GM23248 (cell line): ENCODE measurements at regions not wholly inside any gene's neighbourhood (a gene's known extent, or its start where the extent isn't known, plus 50 kb on each side); places are given as distances from the start of the nearest gene placed in this dataset.

Experiments used
- DNase-seq: peaks from one replicate; pipeline ENCODE4 v3.0.0-alpha.2; 2015
- H2AFZ ChIP-seq: fragments of 200-600 bp; sonication (generic); 2 replicates; pipeline ENCODE4 v1.6.1; 2016; ENCODE audit warnings: antibody characterized with exemption
- H3F3A ChIP-seq: fragments of 200-600 bp; sonication (generic); 2 replicates; pipeline ENCODE4 v1.6.1; 2016; ENCODE audit warnings: mild to moderate bottlenecking, antibody characterized with exemption, mixed run types; ENCODE audit not compliant: insufficient read depth
- H3K27ac ChIP-seq: fragments of 200-600 bp; sonication (generic); 2 replicates; pipeline ENCODE4 v1.5.1; 2016; ENCODE audit warnings: mild to moderate bottlenecking
- H3K27me3 ChIP-seq: fragments of 200-600 bp; sonication (generic); replicated peaks from 2 replicates; pipeline ENCODE4 v1.6.1; 2016; ENCODE audit warnings: mild to moderate bottlenecking; ENCODE audit not compliant: insufficient read depth
- H3K36me3 ChIP-seq: fragments of 200-600 bp; sonication (generic); 2 replicates; pipeline ENCODE4 v1.6.1; 2016; ENCODE audit warnings: low read depth, mild to moderate bottlenecking
- H3K4me1 ChIP-seq: fragments of 200-600 bp; sonication (generic); 2 replicates; pipeline ENCODE4 v1.6.1; 2016; ENCODE audit warnings: mild to moderate bottlenecking; ENCODE audit not compliant: insufficient read depth
- H3K4me2 ChIP-seq: fragments of 200-600 bp; sonication (generic); one replicate; pipeline ENCODE4 v1.6.1; 2016; ENCODE audit warnings: mild to moderate bottlenecking; ENCODE audit not compliant: unreplicated experiment
- H3K4me3 ChIP-seq: fragments of 200-600 bp; sonication (generic); 2 replicates; pipeline ENCODE4 v1.5.1; 2016; ENCODE audit warnings: mild to moderate bottlenecking
- H3K79me2 ChIP-seq: fragments of 200-600 bp; sonication (generic); 2 replicates; pipeline ENCODE4 v1.6.1; 2016; ENCODE audit warnings: mild to moderate bottlenecking; ENCODE audit not compliant: insufficient read depth
- H3K9ac ChIP-seq: fragments of 200-600 bp; sonication (generic); 2 replicates; pipeline ENCODE4 v1.6.1; 2016; ENCODE audit warnings: mild to moderate bottlenecking
- H3K9me2 ChIP-seq: fragments of 200-600 bp; sonication (generic); 2 replicates; pipeline ENCODE4 v1.6.1; 2016; ENCODE audit warnings: mixed run types, mild to moderate bottlenecking, moderate library complexity; ENCODE audit not compliant: insufficient read depth
- H3K9me3 ChIP-seq: fragments of 200-600 bp; sonication (generic); one replicate; pipeline ENCODE4 v1.6.1; 2017; ENCODE audit warnings: low read depth
- H4K20me1 ChIP-seq: fragments of 200-600 bp; sonication (generic); 2 replicates; pipeline ENCODE4 v1.6.0; 2016; ENCODE audit not compliant: insufficient read depth
- EZH2 ChIP-seq: fragments of 200-600 bp; sonication (generic); IDR thresholded peaks from 2 replicates; pipeline ENCODE4 v1.6.1; 2018; ENCODE audit warnings: antibody characterized with exemption, mild to moderate bottlenecking; ENCODE audit not compliant: insufficient read depth, poor library complexity, severe bottlenecking
- EZH2phosphoT487 ChIP-seq: fragments of 200-600 bp; sonication (generic); IDR thresholded peaks from 2 replicates; pipeline ENCODE4 v1.6.1; 2018; ENCODE audit warnings: antibody characterized with exemption, moderate library complexity, mild to moderate bottlenecking, low read depth; ENCODE audit not compliant: insufficient read depth
- WGBS, 2 experiments: methylation state at CpG; one replicate each; pipeline ENCODE4 v1.1.6; 2015 to 2017; ENCODE audit warnings: low lambda C conversion rate in 2 of 2, low coverage in 1 of 2; ENCODE audit errors: missing lambda C conversion rate in 2 of 2; 5-methylcytosine and 5-hydroxymethylcytosine counted together
- in situ Hi-C: fragments of 300-500 bp; cut with MboI; formaldehyde crosslinking; loops from 2 replicates; pipeline ENCODE4 v1.15.0; 2020

DNA sequence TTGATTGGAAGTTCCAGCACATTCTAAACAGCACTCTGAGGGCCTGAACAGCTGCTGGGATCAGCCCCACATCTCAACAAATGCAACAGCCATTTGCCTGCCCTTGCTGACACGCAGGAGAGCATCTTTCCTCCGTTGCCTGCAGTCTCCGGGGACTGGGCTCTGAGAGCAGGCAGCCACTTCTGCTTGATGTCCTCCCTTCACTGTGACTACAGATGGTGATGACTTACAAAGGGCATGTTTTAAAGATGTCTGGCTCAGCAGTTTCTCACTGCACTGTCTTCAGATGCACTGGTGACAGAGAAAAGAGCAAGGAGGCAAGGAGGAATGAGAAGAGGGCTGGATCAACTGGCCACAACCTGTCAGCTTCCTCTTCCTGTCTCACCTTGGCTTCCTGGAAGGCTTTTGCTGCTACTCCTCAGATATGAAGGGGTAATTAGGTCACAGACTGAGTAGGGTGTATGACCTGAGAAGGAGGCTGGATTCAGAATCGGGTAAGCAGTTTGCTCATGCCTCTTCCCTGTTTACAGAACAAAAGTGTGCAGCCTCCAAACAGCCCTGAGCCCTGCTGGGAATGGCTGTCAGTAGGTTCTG is 143.5 kb upstream of the GHITM start:
- Histone ChIP-seq H2AFZ (no peak overlapping the region), H3K4me2 (no peak overlapping the region), H3K4me3 (no peak overlapping the region), H3K36me3 (no peaks in the 10 kb centered on the region), H3K9ac (no peak overlapping the region), H3K27me3 (no peaks in the 10 kb centered on the region), H3K9me2 (no peaks in the 10 kb centered on the region), H3K79me2 (no peaks in the 10 kb centered on the region), H3K27ac (no peak overlapping the region), H3K9me3 (no peaks in the 10 kb centered on the region), H3K4me1 (no peaks in the 10 kb centered on the region), H4K20me1 (no peaks in the 10 kb centered on the region), H3F3A (no peaks in the 10 kb centered on the region)
- no peak for TF ChIP-seq EZH2
- no peak for TF ChIP-seq EZH2phosphoT487
- no peak for DNase-seq
- 5 to 7% methylated on average over 4 of the region's 4 CpGs for WGBS, 2 experiments
- in situ Hi-C loops, result no loop called here

GRCh38 chr10:84004221-84004620 is 135.1 kb upstream of the GHITM start:
- H2AFZ ChIP-seq, result no peak overlapping the region
- no peak overlapping the region for H3K4me3 ChIP-seq
- H4K20me1 ChIP-seq, result no peaks in the 10 kb centered on the region
- H3K27me3 ChIP-seq, result no peaks in the 10 kb centered on the region
- no peak overlapping the region for H3K9ac ChIP-seq
- 27 to 32% methylated on average over 2 of the region's 2 CpGs for WGBS, 2 experiments
- H3K9me3 ChIP-seq, result no peaks in the 10 kb centered on the region
- no peaks in the 10 kb centered on the region for H3K4me1 ChIP-seq
- DNase-seq, result no peak
- H3K36me3 ChIP-seq, result no peaks in the 10 kb centered on the region
- H3K27ac ChIP-seq, result no peak overlapping the region
- no peaks in the 10 kb centered on the region for H3F3A ChIP-seq
- H3K79me2 ChIP-seq, result no peaks in the 10 kb centered on the region
- in situ Hi-C loops, result no loop called here
- no peak overlapping the region for H3K4me2 ChIP-seq
- no peaks in the 10 kb centered on the region for H3K9me2 ChIP-seq
- TF ChIP-seq EZH2 (no peak), EZH2phosphoT487 (no peak)

GRCh38 chr10:84005403-84005802 is 133.9 kb upstream of the GHITM start:
- H3K4me2 ChIP-seq, result no peak overlapping the region
- H3K9me2 ChIP-seq, result no peaks in the 10 kb centered on the region
- no peak for TF ChIP-seq EZH2phosphoT487
- H3K27ac ChIP-seq, result no peak overlapping the region
- no peaks in the 10 kb centered on the region for H3K79me2 ChIP-seq
- DNase-seq, result no peak
- no peaks in the 10 kb centered on the region for H3K9me3 ChIP-seq
- no peak overlapping the region for H2AFZ ChIP-seq
- no peaks in the 10 kb centered on the region for H3K36me3 ChIP-seq
- no peaks in the 10 kb centered on the region for H4K20me1 ChIP-seq
- in situ Hi-C loops, result no loop called here
- WGBS, 2 experiments, result 12 to 15% methylated on average over 3 of the region's 3 CpGs
- H3K4me3 ChIP-seq, result no peak overlapping the region
- no peak overlapping the region for H3K9ac ChIP-seq
- H3K4me1 ChIP-seq, result no peaks in the 10 kb centered on the region
- H3F3A ChIP-seq, result no peaks in the 10 kb centered on the region
- no peaks in the 10 kb centered on the region for H3K27me3 ChIP-seq

- no peaks in the 10 kb centered on the region for H3F3A ChIP-seq
- no peaks in the 10 kb centered on the region for H3K4me1 ChIP-seq
- in situ Hi-C loops, result no loop called here
- no peaks in the 10 kb centered on the region for H3K9me3 ChIP-seq
- H3K4me3 ChIP-seq, result no peak overlapping the region
- no peak overlapping the region for H3K27ac ChIP-seq
- no peaks in the 10 kb centered on the region for H4K20me1 ChIP-seq
- no peak for DNase-seq
- H2AFZ ChIP-seq, result no peak overlapping the region
- no peaks in the 10 kb centered on the region for H3K9me2 ChIP-seq
- no peaks in the 10 kb centered on the region for H3K79me2 ChIP-seq
- TF ChIP-seq EZH2phosphoT487, result no peak
- TF ChIP-seq EZH2, result no peak
- H3K4me2 ChIP-seq, result no peak overlapping the region
- H3K27me3 ChIP-seq, result no peaks in the 10 kb centered on the region
- WGBS, 2 experiments, result 26% methylated on average over 5 of the region's 5 CpGs
- H3K9ac ChIP-seq, result no peak overlapping the region
- no peaks in the 10 kb centered on the region for H3K36me3 ChIP-seq
These were observed 131.8 kb upstream of the GHITM start for GRCh38 chr10:84007482-84007881.

DNA sequence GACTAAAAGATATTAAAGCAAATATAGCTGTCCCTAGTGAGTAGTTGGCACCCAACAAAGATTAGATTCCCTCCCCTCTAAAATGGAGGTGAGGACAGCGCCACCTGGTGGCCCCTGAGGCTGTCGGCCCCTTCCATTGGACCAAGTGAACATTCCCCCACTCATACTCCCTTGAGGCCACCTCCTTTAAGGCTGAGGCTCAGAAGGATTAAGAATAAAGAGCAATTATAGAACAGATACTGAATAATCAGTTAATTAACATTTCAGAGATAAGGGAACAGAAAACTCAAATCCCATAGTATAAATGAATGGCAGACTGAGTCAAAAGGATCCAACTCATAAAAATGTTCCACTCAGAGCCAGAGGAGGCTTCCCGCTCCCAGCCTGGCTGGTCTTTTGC is 130.4 kb upstream of the GHITM start:
- WGBS, 2 experiments, result 20 to 23% methylated on average over 3 of the region's 3 CpGs

More for the DNA sequence above, 130.4 kb upstream of the GHITM start:
- peak; percentile 27 for DNase-seq
- TF ChIP-seq EZH2phosphoT487, result no peak
- TF ChIP-seq EZH2, result no peak
- Histone ChIP-seq H3K4me3 (no peak overlapping the region), H3F3A (no peaks in the 10 kb centered on the region), H3K4me2 (no peak overlapping the region), H3K9me3 (no peaks in the 10 kb centered on the region), H3K9ac (no peak overlapping the region), H2AFZ (no peak overlapping the region), H3K27ac (no peak overlapping the region), H3K36me3 (no peaks in the 10 kb centered on the region), H4K20me1 (no peaks in the 10 kb centered on the region), H3K27me3 (no peaks in the 10 kb centered on the region), H3K4me1 (no peaks in the 10 kb centered on the region), H3K9me2 (no peaks in the 10 kb centered on the region), H3K79me2 (no peaks in the 10 kb centered on the region)
- in situ Hi-C loops, result no loop called here
